ENCODE measurements at regions not wholly inside any gene's neighbourhood (a gene's known extent, or its start where the extent isn't known, plus 50 kb on each side); places are given as distances from the start of the nearest gene placed in this dataset.
"Not testable (repeated sequence)": the region's sequence is repeated elsewhere in the genome, so short reads cannot be mapped to it uniquely, and the experiment has no call there.

DNA sequence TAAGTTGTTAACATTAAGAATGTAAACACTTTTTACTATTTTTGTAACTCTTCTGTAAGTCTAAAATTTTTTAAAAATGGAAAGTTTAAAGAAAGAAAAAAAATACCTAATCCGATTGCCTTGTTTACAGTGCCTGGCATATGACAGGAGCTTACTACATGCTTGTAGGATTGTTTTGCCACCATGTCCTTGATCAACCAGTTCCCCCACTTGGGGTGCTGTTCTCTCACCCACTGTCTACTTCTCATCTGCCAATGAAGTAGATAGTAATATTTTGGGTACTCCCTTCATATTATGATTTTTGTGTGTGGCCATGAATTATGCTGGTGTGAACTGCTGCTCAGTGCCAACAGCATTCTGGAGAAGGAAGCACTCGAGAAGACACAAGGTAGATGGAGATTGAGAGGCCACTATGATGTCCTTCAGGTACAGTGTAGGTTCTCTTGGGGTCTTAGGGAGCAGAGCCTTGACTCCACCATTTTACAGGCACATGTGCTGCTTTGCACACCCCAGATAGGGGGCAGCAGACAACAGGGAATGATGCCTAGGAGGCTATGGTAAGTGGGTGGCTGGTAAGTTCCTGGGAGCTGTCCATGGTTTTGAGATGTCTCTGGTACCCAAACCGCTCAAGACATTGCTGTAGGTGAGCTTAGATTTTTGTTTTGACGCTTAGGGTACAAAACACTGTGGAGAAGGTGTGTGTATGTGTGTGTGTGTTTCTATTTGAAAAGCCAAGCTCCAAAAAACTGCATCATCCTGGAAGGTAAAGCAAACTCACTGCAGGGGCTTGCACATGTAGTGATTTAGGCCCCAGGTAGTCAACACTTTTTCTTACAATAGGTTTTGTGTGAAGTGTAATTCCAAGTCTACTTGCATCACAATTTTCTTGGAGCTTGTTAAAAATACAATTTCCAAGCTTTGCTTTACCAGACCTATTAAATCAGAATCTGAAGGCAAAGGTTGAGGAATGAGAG lies 494.5 kb upstream of the LARGE1 start (continued):
- TF ChIP-seq, protein P1, sequence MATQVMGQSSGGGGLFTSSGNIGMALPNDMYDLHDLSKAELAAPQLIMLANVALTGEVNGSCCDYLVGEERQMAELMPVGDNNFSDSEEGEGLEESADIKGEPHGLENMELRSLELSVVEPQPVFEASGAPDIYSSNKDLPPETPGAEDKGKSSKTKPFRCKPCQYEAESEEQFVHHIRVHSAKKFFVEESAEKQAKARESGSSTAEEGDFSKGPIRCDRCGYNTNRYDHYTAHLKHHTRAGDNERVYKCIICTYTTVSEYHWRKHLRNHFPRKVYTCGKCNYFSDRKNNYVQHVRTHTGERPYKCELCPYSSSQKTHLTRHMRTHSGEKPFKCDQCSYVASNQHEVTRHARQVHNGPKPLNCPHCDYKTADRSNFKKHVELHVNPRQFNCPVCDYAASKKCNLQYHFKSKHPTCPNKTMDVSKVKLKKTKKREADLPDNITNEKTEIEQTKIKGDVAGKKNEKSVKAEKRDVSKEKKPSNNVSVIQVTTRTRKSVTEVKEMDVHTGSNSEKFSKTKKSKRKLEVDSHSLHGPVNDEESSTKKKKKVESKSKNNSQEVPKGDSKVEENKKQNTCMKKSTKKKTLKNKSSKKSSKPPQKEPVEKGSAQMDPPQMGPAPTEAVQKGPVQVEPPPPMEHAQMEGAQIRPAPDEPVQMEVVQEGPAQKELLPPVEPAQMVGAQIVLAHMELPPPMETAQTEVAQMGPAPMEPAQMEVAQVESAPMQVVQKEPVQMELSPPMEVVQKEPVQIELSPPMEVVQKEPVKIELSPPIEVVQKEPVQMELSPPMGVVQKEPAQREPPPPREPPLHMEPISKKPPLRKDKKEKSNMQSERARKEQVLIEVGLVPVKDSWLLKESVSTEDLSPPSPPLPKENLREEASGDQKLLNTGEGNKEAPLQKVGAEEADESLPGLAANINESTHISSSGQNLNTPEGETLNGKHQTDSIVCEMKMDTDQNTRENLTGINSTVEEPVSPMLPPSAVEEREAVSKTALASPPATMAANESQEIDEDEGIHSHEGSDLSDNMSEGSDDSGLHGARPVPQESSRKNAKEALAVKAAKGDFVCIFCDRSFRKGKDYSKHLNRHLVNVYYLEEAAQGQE (IDR thresholded peaks at IDR 0.05) = peak; percentile 90
- no peak for TF ChIP-seq FOSB (CRISPR knock-in tag; IDR thresholded peaks at IDR 0.05)
- no peak for TF ChIP-seq TP53 (CRISPR knock-in tag; IDR thresholded peaks at IDR 0.05)

GRCh38 chr22:34416022-34416860 lies 496.0 kb upstream of the LARGE1 start:
- no peak overlapping the region for H3K4me3 ChIP-seq
- no peak for FAIRE-seq
- WGBS (ENCODE audit: missing lambda C conversion rate) = under 1% methylated on average over 7 of the region's 7 CpGs
- H3K4me1 ChIP-seq = no peaks in the 10 kb centered on the region
- DNase-seq (ENCODE audit: low read depth in 1 of 2, low spot score in 1 of 2) = no peak
- no peaks in the 10 kb centered on the region for H3K9me3 ChIP-seq
- H3K4me2 ChIP-seq = no peak overlapping the region
- ATAC-seq = no peak
- TF ChIP-seq ELK1 (IDR thresholded peaks at IDR 0.05; ENCODE audit: low read depth, low read length) (no peak), HOXB5 (CRISPR knock-in tag; IDR thresholded peaks at IDR 0.05) (no peak), PBX3 (IDR thresholded peaks at IDR 0.05) (no peak), HDAC2 (IDR thresholded peaks at IDR 0.05) (no peak), JUNB (IDR thresholded peaks at IDR 0.05) (no peak), NR3C1 (IDR thresholded peaks at IDR 0.05) (no peak), BCL3 (IDR thresholded peaks at IDR 0.05) (no peak)
- TF ChIP-seq, protein P2, sequence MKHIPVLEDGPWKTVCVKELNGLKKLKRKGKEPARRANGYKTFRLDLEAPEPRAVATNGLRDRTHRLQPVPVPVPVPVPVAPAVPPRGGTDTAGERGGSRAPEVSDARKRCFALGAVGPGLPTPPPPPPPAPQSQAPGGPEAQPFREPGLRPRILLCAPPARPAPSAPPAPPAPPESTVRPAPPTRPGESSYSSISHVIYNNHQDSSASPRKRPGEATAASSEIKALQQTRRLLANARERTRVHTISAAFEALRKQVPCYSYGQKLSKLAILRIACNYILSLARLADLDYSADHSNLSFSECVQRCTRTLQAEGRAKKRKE (CRISPR knock-in tag; IDR thresholded peaks at IDR 0.05; ENCODE audit: low read depth) = no peak
- ChIA-PET CTCF (no interaction called here), POLR2A (no interaction called here)
- no peak overlapping the region for H3K27ac ChIP-seq

DNA sequence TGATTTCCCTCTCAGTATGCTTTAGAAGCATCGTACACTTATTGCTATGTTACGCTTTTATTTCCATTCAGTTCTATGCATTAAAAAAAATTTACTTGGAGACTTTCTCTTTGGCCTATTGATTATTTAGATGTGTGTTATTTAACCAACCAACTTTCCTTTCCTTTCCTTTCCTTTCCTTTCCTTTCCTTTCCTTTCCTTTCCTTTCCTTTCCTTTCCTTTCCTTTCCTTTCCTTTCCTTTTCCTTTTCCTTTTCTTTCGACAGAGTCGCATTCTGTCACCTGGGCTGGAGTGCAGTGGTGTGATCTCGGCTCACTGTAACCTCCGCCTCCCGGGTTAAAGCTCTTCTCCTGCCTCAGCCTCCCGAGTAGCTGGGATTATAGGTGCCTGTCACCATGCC lies 502.7 kb upstream of the LARGE1 start:
- not testable (repeated sequence) for DNase-seq (ENCODE audit: low read depth in 1 of 2, low spot score in 1 of 2); FAIRE-seq
- WGBS (ENCODE audit: missing lambda C conversion rate) = 14% methylated on average over 7 of the region's 8 CpGs

More for the DNA sequence above, 502.7 kb upstream of the LARGE1 start:
- H3K9me3 ChIP-seq, CTCF ChIA-PET, H3K4me3 ChIP-seq, H3K4me1 ChIP-seq, POLR2A ChIA-PET, H3K4me2 ChIP-seq, ATAC-seq, H3K27ac ChIP-seq: not testable (repeated sequence)
